Calu3 (cell line): ENCODE measurements at regions not wholly inside any gene's neighbourhood (a gene's known extent, or its start where the extent isn't known, plus 50 kb on each side); places are given as distances from the start of the nearest gene placed in this dataset.

Source experiments
- BruUV-seq: library from RNA; stranded (reverse); fragments of 400-500 nt; replicated peaks from 2 replicates; lab custom pipeline; 2021; lab: Mats Ljungman, UMichigan
- CTCF ChIA-PET: fragments of 300-600 bp; sonication (Branson Sonifier 250); formaldehyde crosslinking; loops from one replicate; lab custom pipeline; 2022; ENCODE audit warnings: antibody characterized with exemption; lab: Charles Lee
- DNase-seq: peaks from one replicate; pipeline ENCODE4 v3.0.0; 2022
- H3K27ac Mint-ChIP-seq: one replicate; pipeline ENCODE4 v1.8.0; 2022; ENCODE audit warnings: mixed read lengths; ENCODE audit not compliant: unreplicated experiment
- H3K27me3 Mint-ChIP-seq: one replicate; pipeline ENCODE4 v1.8.0; 2022; ENCODE audit warnings: mixed read lengths; ENCODE audit not compliant: unreplicated experiment
- H3K36me3 Mint-ChIP-seq: one replicate; pipeline ENCODE4 v1.8.0; 2022; ENCODE audit warnings: mild to moderate bottlenecking, moderate library complexity, mixed read lengths; ENCODE audit not compliant: insufficient read depth, unreplicated experiment
- H3K4me1 Mint-ChIP-seq: one replicate; pipeline ENCODE4 v1.8.0; 2022; ENCODE audit warnings: mild to moderate bottlenecking, low read depth, mixed read lengths; ENCODE audit not compliant: unreplicated experiment
- H3K4me3 Mint-ChIP-seq: one replicate; pipeline ENCODE4 v1.8.0; 2022; ENCODE audit warnings: mild to moderate bottlenecking, low read depth, moderate library complexity, mixed read lengths; ENCODE audit not compliant: unreplicated experiment
- H3K9me3 Mint-ChIP-seq: one replicate; pipeline ENCODE4 v1.8.0; 2022; ENCODE audit warnings: low read depth, mixed read lengths; ENCODE audit not compliant: unreplicated experiment
- CTCF ChIP-seq: fragments of 200-600 bp; IDR thresholded peaks from one replicate; pipeline ENCODE4 v1.8.0; 2022; ENCODE audit warnings: antibody characterized with exemption; ENCODE audit not compliant: unreplicated experiment
- intact Hi-C: fragments of 100-400 bp; cut with micrococcal nuclease; formaldehyde crosslinking; loops from one replicate; pipeline ENCODE4 v1.10.0; 2022; ENCODE audit not compliant: unreplicated experiment

GRCh38 chr2:41078341-41078740 lies 626.5 kb upstream of the SLC8A1 start:
- peaks cover 2% of the 10 kb centered on the region for H3K9me3 Mint-ChIP-seq
- BruUV-seq: no TSS peak
- H3K27ac Mint-ChIP-seq: no peak overlapping the region
- peaks cover 5% of the 10 kb centered on the region for H3K4me1 Mint-ChIP-seq
- intact Hi-C loops: loop anchor here (2.0 kb wide), 1 partner anchor 22 kb away; no protein-coding TSS in a partner anchor
- no peak overlapping the region for H3K4me3 Mint-ChIP-seq
- no peaks in the 10 kb centered on the region for H3K27me3 Mint-ChIP-seq
- no peak for DNase-seq
- H3K36me3 Mint-ChIP-seq: no peaks in the 10 kb centered on the region
- no peak for TF ChIP-seq CTCF
- CTCF ChIA-PET: no interaction called here

- Mint-ChIP-seq H3K36me3 (no peaks in the 10 kb centered on the region), H3K9me3 (peaks cover 2% of the 10 kb centered on the region), H3K27ac (no peak overlapping the region), H3K27me3 (no peaks in the 10 kb centered on the region), H3K4me3 (no peak overlapping the region), H3K4me1 (peaks cover 5% of the 10 kb centered on the region)
- intact Hi-C loops: loop anchor here (2.0 kb wide), 1 partner anchor 22 kb away; no protein-coding TSS in a partner anchor
- CTCF ChIA-PET: no interaction called here
- no peak for DNase-seq
- no peak for TF ChIP-seq CTCF
- BruUV-seq: no TSS peak
Measured at GRCh38 chr2:41079011-41079410, 627.1 kb upstream of the SLC8A1 start.

GRCh38 chr2:41084321-41084720 lies 632.4 kb upstream of the SLC8A1 start:
- no peak for TF ChIP-seq CTCF
- no peak overlapping the region for H3K27ac Mint-ChIP-seq
- no peak overlapping the region for H3K4me3 Mint-ChIP-seq
- H3K4me1 Mint-ChIP-seq: no peaks in the 10 kb centered on the region
- no peak for DNase-seq
- no peaks in the 10 kb centered on the region for H3K27me3 Mint-ChIP-seq
- H3K36me3 Mint-ChIP-seq: no peaks in the 10 kb centered on the region
- peaks cover 2% of the 10 kb centered on the region for H3K9me3 Mint-ChIP-seq
- intact Hi-C loops: no loop called here
- BruUV-seq: no TSS peak
- CTCF ChIA-PET: no interaction called here

GRCh38 chr2:41087946-41088345 lies 636.1 kb upstream of the SLC8A1 start:
- Mint-ChIP-seq H3K4me3 (no peak overlapping the region), H3K27ac (no peak overlapping the region)
- CTCF ChIA-PET: no interaction called here

More at GRCh38 chr2:41087946-41088345, 636.1 kb upstream of the SLC8A1 start:
- Mint-ChIP-seq H3K9me3 (no peaks in the 10 kb centered on the region), H3K4me1 (no peaks in the 10 kb centered on the region), H3K27me3 (no peaks in the 10 kb centered on the region), H3K36me3 (no peaks in the 10 kb centered on the region)
- intact Hi-C loops: no loop called here
- TF ChIP-seq CTCF: no peak
- BruUV-seq: no TSS peak
- DNase-seq: no peak
